H1 (cell line): ENCODE measurements at regions not wholly inside any gene's neighbourhood (a gene's known extent, or its start where the extent isn't known, plus 50 kb on each side); places are given as distances from the start of the nearest gene placed in this dataset.

Experiments used
- CTCF ChIA-PET: fragments of 300-600 bp; sonication (Branson Sonifier 250); formaldehyde crosslinking; loops from one replicate; lab custom pipeline; 2021; ENCODE audit not compliant: partially characterized antibody; lab: Charles Lee
- POLR2A ChIA-PET: fragments of 300-600 bp; sonication (Branson Sonifier 250); formaldehyde crosslinking; loops from one replicate; lab custom pipeline; 2021; ENCODE audit warnings: inconsistent platforms; ENCODE audit not compliant: partially characterized antibody; lab: Charles Lee
- DNase-seq, 2 experiments: peaks; one replicate each; pipeline versions ENCODE4 v3.0.0 to v3.0.0-alpha.2; 2010 to 2022; ENCODE audit warnings: low spot score in 2 of 2, low read depth in 1 of 2, mixed read lengths in 1 of 2
- FAIRE-seq: peaks from 2 replicates; lab custom pipeline; 2011; peaks lifted over from hg19 to GRCh38; lab: Jason Lieb, UNC
- H2AFZ ChIP-seq: 2 replicates; pipeline ENCODE4 v1.8.1; 2012; ENCODE audit warnings: low read length, inconsistent platforms
- H2AK5ac ChIP-seq: 2 replicates; pipeline ENCODE4 v1.6.1; 2013; ENCODE audit warnings: low read depth, low read length
- H2BK120ac ChIP-seq: replicated peaks from 2 replicates; pipeline ENCODE3; 2013; ENCODE audit warnings: low read depth, low read length, inconsistent platforms
- H2BK12ac ChIP-seq: 2 replicates; pipeline ENCODE4 v1.6.1; 2013; ENCODE audit warnings: low read depth, low read length
- H2BK15ac ChIP-seq: 2 replicates; pipeline ENCODE4 v1.6.1; 2013; ENCODE audit warnings: low read length
- H2BK20ac ChIP-seq: 2 replicates; pipeline ENCODE4 v1.6.1; 2013; ENCODE audit warnings: low read length
- H2BK5ac ChIP-seq: 2 replicates; pipeline ENCODE4 v1.6.1; 2013; ENCODE audit warnings: low read depth, low read length
- H3K14ac ChIP-seq: 2 replicates; pipeline ENCODE4 v1.6.1; 2013; ENCODE audit warnings: inconsistent platforms; ENCODE audit not compliant: insufficient read length
- H3K18ac ChIP-seq: 2 replicates; pipeline ENCODE4 v1.6.1; 2013; ENCODE audit warnings: low read length; ENCODE audit errors: extremely low read depth
- H3K23ac ChIP-seq: 2 replicates; pipeline ENCODE4 v1.6.1; 2013; ENCODE audit warnings: inconsistent platforms; ENCODE audit not compliant: insufficient read length
- H3K23me2 ChIP-seq: 2 replicates; pipeline ENCODE4 v1.6.1; 2013; ENCODE audit warnings: low read depth, low read length
- H3K27ac ChIP-seq: 2 replicates; pipeline ENCODE4 v1.6.1; 2011; ENCODE audit warnings: low read depth, low read length, inconsistent platforms
- H3K27me3 ChIP-seq, 4 experiments: replicated peaks in 1 of 4; 1 replicate in 1 of 4; 2 replicates in 3 of 4; pipeline versions ENCODE4 v1.6.1 to v1.8.1; 2011 to 2013; ENCODE audit warnings: low read length in 3 of 4, mild to moderate bottlenecking in 3 of 4, inconsistent platforms in 2 of 4, mixed read lengths in 2 of 4, moderate library complexity in 1 of 4; ENCODE audit not compliant: control insufficient read depth in 3 of 4, insufficient read depth in 3 of 4; ENCODE audit errors: extremely low read depth in 1 of 4
- H3K36me3 ChIP-seq, 4 experiments: 2 replicates each; pipeline versions ENCODE4 v1.6.1 to v1.8.1; 2011 to 2013; ENCODE audit warnings: mild to moderate bottlenecking in 4 of 4, low read length in 3 of 4, moderate library complexity in 2 of 4, control low read depth in 1 of 4, inconsistent platforms in 1 of 4; ENCODE audit not compliant: insufficient read depth in 4 of 4, control insufficient read depth in 2 of 4
- H3K4ac ChIP-seq: replicated peaks from 2 replicates; pipeline ENCODE3; 2013; ENCODE audit warnings: low read length, low read depth, mixed read lengths, inconsistent platforms; ENCODE audit not compliant: insufficient read length
- H3K4me1 ChIP-seq, 4 experiments: replicated peaks in 1 of 4; 1 replicate in 1 of 4; 2 replicates in 3 of 4; pipeline versions ENCODE4 v1.6.1 to v1.8.1; 2011 to 2013; ENCODE audit warnings: low read length in 3 of 4, inconsistent platforms in 2 of 4, mixed read lengths in 1 of 4; ENCODE audit not compliant: insufficient read depth in 4 of 4, control insufficient read depth in 3 of 4
- H3K4me2 ChIP-seq, 2 experiments: 2 replicates each; pipeline versions ENCODE4 v1.6.1 to v1.8.1; 2011 to 2013; ENCODE audit warnings: low read depth in 2 of 2, low read length in 2 of 2, control low read depth in 1 of 2, inconsistent platforms in 1 of 2, mild to moderate bottlenecking in 1 of 2; ENCODE audit not compliant: insufficient read depth in 1 of 2
- H3K4me3 ChIP-seq, 4 experiments: fragments of 200-600, 300-600 bp in 1 of 4; sonication (generic), shearing (Covaris generic), sonication (Bioruptor Twin) in 1 of 4; 2 replicates each; pipeline versions ENCODE4 v1.5.1 to v1.8.1; 2011 to 2016; ENCODE audit warnings: low read length in 4 of 4, low read depth in 3 of 4, control low read depth in 2 of 4, inconsistent platforms in 2 of 4, mild to moderate bottlenecking in 2 of 4, mixed read lengths in 1 of 4, moderate library complexity in 1 of 4; ENCODE audit not compliant: insufficient read depth in 2 of 4; ENCODE audit errors: extremely low read depth in 1 of 4
- H3K56ac ChIP-seq: replicated peaks from 2 replicates; pipeline ENCODE3; 2013; ENCODE audit warnings: low read depth, mild to moderate bottlenecking, mixed read lengths, low read length, inconsistent platforms; ENCODE audit not compliant: insufficient read length
- H3K79me1 ChIP-seq: 2 replicates; pipeline ENCODE4 v1.6.1; 2013; ENCODE audit warnings: low read depth, low read length, control low read depth
- H3K79me2 ChIP-seq, 2 experiments: 2 replicates each; pipeline versions ENCODE4 v1.6.1 to v1.8.1; 2012 to 2013; ENCODE audit warnings: low read length in 2 of 2, mild to moderate bottlenecking in 2 of 2, inconsistent platforms in 1 of 2; ENCODE audit not compliant: insufficient read depth in 2 of 2, control insufficient read depth in 1 of 2
- H3K9ac ChIP-seq, 4 experiments: replicated peaks in 1 of 4; 1 replicate in 1 of 4; 2 replicates in 3 of 4; pipeline versions ENCODE4 v1.6.1 to v1.8.1; 2011 to 2013; ENCODE audit warnings: low read depth in 3 of 4, low read length in 3 of 4, control low read depth in 2 of 4, mild to moderate bottlenecking in 2 of 4, moderate library complexity in 2 of 4, inconsistent platforms in 1 of 4; ENCODE audit errors: extremely low read depth in 1 of 4
- H3K9me3 ChIP-seq, 2 experiments: 2 replicates each; pipeline versions ENCODE4 v1.6.1 to v1.8.1; 2012 to 2013; ENCODE audit warnings: mild to moderate bottlenecking in 2 of 2, moderate library complexity in 2 of 2, control low read depth in 1 of 2, inconsistent platforms in 1 of 2, low read depth in 1 of 2, low read length in 1 of 2, mixed read lengths in 1 of 2; ENCODE audit not compliant: insufficient read depth in 2 of 2
- H4K20me1 ChIP-seq, 2 experiments: replicated peaks in 1 of 2; 2 replicates each; pipeline versions ENCODE3 to v1.8.1; 2011 to 2013; ENCODE audit warnings: inconsistent platforms in 2 of 2, low read length in 2 of 2, mild to moderate bottlenecking in 1 of 2; ENCODE audit not compliant: insufficient read depth in 2 of 2, control insufficient read depth in 1 of 2
- H4K5ac ChIP-seq: 2 replicates; pipeline ENCODE4 v1.6.1; 2013; ENCODE audit warnings: low read length, low read depth, mixed read lengths, inconsistent platforms; ENCODE audit not compliant: insufficient read length
- H4K8ac ChIP-seq: 2 replicates; pipeline ENCODE4 v1.8.0; 2013; ENCODE audit warnings: mild to moderate bottlenecking, moderate library complexity, low read length, inconsistent platforms; ENCODE audit not compliant: insufficient read depth; ENCODE audit errors: extremely low read depth
- H4K91ac ChIP-seq: replicated peaks from 2 replicates; pipeline ENCODE3; 2013; ENCODE audit warnings: low read length, mixed read lengths, inconsistent platforms; ENCODE audit not compliant: insufficient read length
- ASH2L ChIP-seq: fragments of 200-600, 300-600 bp; sonication (generic); IDR thresholded peaks from one replicate; pipeline ENCODE4 v1.7.1; 2017; ENCODE audit warnings: low read length
- BACH1 ChIP-seq: IDR thresholded peaks from 2 replicates; pipeline ENCODE4 v1.6.1; 2012; ENCODE audit warnings: low read length, improper control_type of control experiment
- BRCA1 ChIP-seq: IDR thresholded peaks from 2 replicates; pipeline ENCODE4 v1.6.1; 2012; ENCODE audit warnings: low read depth, low read length, improper control_type of control experiment
- CEBPB ChIP-seq: IDR thresholded peaks from 2 replicates; pipeline ENCODE4 v1.6.1; 2012; ENCODE audit warnings: low read depth, low read length
- JUN ChIP-seq: IDR thresholded peaks from 2 replicates; pipeline ENCODE4 v1.6.1; 2011; ENCODE audit warnings: low read depth, mild to moderate bottlenecking, improper control_type of control experiment, low read length
- JUND ChIP-seq: IDR thresholded peaks from 2 replicates; pipeline ENCODE4 v1.6.1; 2011; ENCODE audit warnings: mild to moderate bottlenecking, improper control_type of control experiment, low read length
- MAFK ChIP-seq: IDR thresholded peaks from 2 replicates; pipeline ENCODE4 v1.6.1; 2012; ENCODE audit warnings: low read depth, mild to moderate bottlenecking, improper control_type of control experiment, low read length
- NANOG ChIP-seq: IDR thresholded peaks from 2 replicates; pipeline ENCODE4 v1.6.1; 2011; ENCODE audit warnings: low read length, low read depth, mild to moderate bottlenecking, inconsistent platforms; ENCODE audit not compliant: insufficient read depth, poor library complexity, severe bottlenecking
- POLR2AphosphoS5 ChIP-seq: IDR thresholded peaks from 2 replicates; pipeline ENCODE4 v1.6.1; 2011; ENCODE audit warnings: low read depth, low read length
- RNF2 ChIP-seq: fragments of 200-900, 300-1000 bp; sonication (generic); IDR thresholded peaks from 2 replicates; pipeline ENCODE4 v1.7.1; 2016; ENCODE audit warnings: borderline replicate concordance, low read depth, mild to moderate bottlenecking, antibody characterized with exemption, low read length; ENCODE audit not compliant: poor library complexity, severe bottlenecking; ENCODE audit errors: missing control alignments
- RXRA ChIP-seq: IDR thresholded peaks from 2 replicates; pipeline ENCODE4 v1.6.1; 2011; ENCODE audit warnings: low read depth, mild to moderate bottlenecking, low read length, moderate library complexity; ENCODE audit not compliant: insufficient read depth
- SAP30 ChIP-seq: fragments of 300-600 bp; sonication (generic); IDR thresholded peaks from 2 replicates; pipeline ENCODE4 v1.7.1; 2012; ENCODE audit warnings: low read length, moderate library complexity, mild to moderate bottlenecking, inconsistent platforms; ENCODE audit not compliant: insufficient read depth, insufficient replicate concordance
- TAF7 ChIP-seq: optimal IDR thresholded peaks from 2 replicates; pipeline ENCODE3; 2011; ENCODE audit warnings: low read depth, mild to moderate bottlenecking, inconsistent platforms, low read length, moderate library complexity, borderline replicate concordance
- TEAD4 ChIP-seq: IDR thresholded peaks from 2 replicates; pipeline ENCODE4 v1.6.1; 2012; ENCODE audit warnings: low read depth, low read length, inconsistent platforms, mixed read lengths
- YY1 ChIP-seq: IDR thresholded peaks from 2 replicates; pipeline ENCODE4 v1.6.1; 2011; ENCODE audit warnings: low read depth, mild to moderate bottlenecking, low read length
- WGBS, 2 experiments: shearing (Covaris generic) in 1 of 2; methylation state at CpG; one replicate each; pipeline versions ENCODE4 v1.1.6 to v1.1.7; 2013 to 2015; ENCODE audit warnings: low lambda C conversion rate in 2 of 2, mixed read lengths in 2 of 2, inconsistent platforms in 1 of 2, low coverage in 1 of 2, missing lambda C conversion rate in 1 of 2; ENCODE audit not compliant: insufficient replicate concordance in 2 of 2, insufficient coverage in 1 of 2, insufficient read length in 1 of 2; ENCODE audit errors: extremely low coverage in 1 of 2, missing lambda C conversion rate in 1 of 2; 5-methylcytosine and 5-hydroxymethylcytosine counted together

DNA sequence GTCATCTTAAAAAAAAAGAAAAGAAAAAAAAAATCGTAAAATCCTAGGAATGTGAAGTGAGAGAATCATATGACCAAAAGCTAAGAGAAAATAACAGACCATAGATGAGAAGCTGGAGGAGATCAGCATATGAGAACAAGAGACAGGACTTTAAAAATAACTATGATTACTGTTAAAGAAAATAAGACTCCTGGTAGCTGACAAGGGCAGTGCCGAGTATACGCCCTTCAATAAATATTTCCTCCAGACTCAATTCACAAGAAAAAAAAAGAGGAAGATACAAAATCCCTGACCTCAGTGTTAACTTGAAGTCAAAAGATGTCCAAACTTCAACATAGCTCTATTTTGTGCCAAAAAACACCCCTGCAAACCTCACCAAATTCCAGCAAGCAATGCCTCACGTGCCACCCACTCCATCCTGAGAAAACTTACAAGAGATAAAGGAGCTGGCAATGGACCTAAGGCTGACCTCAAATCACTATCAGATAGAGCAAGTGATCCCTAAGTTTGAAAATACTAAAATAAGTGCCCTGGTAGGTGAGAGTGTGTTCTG lies 817.2 kb downstream of the SOCS6 start:
- H3K36me3 ChIP-seq: no peaks in the 10 kb centered on the region
- peaks cover 57 to 63% of the 10 kb centered on the region in 2 experiments for H3K9me3 ChIP-seq
- H3K4ac ChIP-seq: no peak overlapping the region
- no peak overlapping the region for H2BK20ac ChIP-seq
- H3K14ac ChIP-seq: no peak overlapping the region
- H3K56ac ChIP-seq: no peak overlapping the region
- no peak overlapping the region for H2AFZ ChIP-seq
- no peak overlapping the region for H2BK15ac ChIP-seq
- H3K4me3 ChIP-seq: no peak overlapping the region
- no peak overlapping the region for H2BK12ac ChIP-seq
- no peak overlapping the region for H2BK5ac ChIP-seq
- no peak overlapping the region for H2AK5ac ChIP-seq
- H3K18ac ChIP-seq: no peak overlapping the region
- no peak overlapping the region for H3K4me2 ChIP-seq
- H4K5ac ChIP-seq: no peak overlapping the region
- no peaks in the 10 kb centered on the region for H3K79me2 ChIP-seq
- H3K27ac ChIP-seq: no peak overlapping the region
- no peaks in the 10 kb centered on the region for H3K4me1 ChIP-seq
- no peak overlapping the region for H3K23ac ChIP-seq
- no peak overlapping the region for H4K8ac ChIP-seq
- H4K91ac ChIP-seq: no peak overlapping the region
- 54% methylated on average over 4 of the region's 4 CpGs; no CpG with 5 or more reads in 1 of the 2 experiments for WGBS, 2 experiments
- DNase-seq (no peak), FAIRE-seq (no peak)
- CTCF ChIA-PET: interaction anchor here (0.7 kb wide), 2 partner anchors 80 to 260 kb away, joined by 3 read pairs; no protein-coding TSS in a partner anchor
- H3K23me2 ChIP-seq: no peaks in the 10 kb centered on the region
- H3K9ac ChIP-seq: no peak overlapping the region
- POLR2A ChIA-PET: no interaction called here
- H2BK120ac ChIP-seq: no peak overlapping the region
- H4K20me1 ChIP-seq: no peaks in the 10 kb centered on the region
- H3K79me1 ChIP-seq: no peaks in the 10 kb centered on the region
- no peaks in the 10 kb centered on the region for H3K27me3 ChIP-seq
- TF ChIP-seq SAP30: no peak
- no peak for TF ChIP-seq MAFK
- no peak for TF ChIP-seq POLR2AphosphoS5
- no peak for TF ChIP-seq RNF2
- TF ChIP-seq BACH1: no peak
- no peak for TF ChIP-seq CEBPB
- no peak for TF ChIP-seq JUND
- TF ChIP-seq RXRA: no peak
- no peak for TF ChIP-seq ASH2L
- no peak for TF ChIP-seq YY1
- TF ChIP-seq NANOG: no peak
- TF ChIP-seq BRCA1: no peak
- TF ChIP-seq TEAD4: no peak
- no peak for TF ChIP-seq JUN
- TF ChIP-seq TAF7: no peak
